HG02885 (cell line): ENCODE measurements at regions not wholly inside any gene's neighbourhood (a gene's known extent, or its start where the extent isn't known, plus 50 kb on each side); places are given as distances from the start of the nearest gene placed in this dataset.

Experiments
- ATAC-seq: cut with Tn5 transposase; IDR thresholded peaks from one replicate; pipeline ENCODE4 v1.9.1; 2021; ENCODE audit warnings: mild to moderate bottlenecking; ENCODE audit not compliant: unreplicated experiment, poor library complexity

GRCh38 chr3:176579711-176580185 lies 617.5 kb downstream of the TBL1XR1 start:
- ATAC-seq: no peak

DNA sequence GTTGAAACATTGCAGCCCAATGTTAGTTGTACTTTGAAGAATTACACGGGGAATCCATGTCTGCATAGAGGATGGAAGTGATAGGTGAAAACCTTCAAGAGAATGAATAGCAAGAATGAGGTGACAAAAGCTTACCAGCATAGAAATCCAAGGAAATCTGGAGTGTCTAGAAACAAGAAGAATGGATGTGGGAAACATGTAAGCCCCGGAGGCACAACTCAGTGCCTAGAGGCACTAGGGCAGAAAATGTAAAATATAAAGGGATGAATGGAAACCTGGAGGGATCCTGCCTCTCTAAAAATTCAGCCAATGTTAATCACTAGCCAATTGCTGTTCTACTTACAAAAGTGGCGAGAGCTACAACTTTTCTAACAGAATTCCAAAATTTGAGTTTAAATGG lies 619.0 kb downstream of the TBL1XR1 start:
- no peak for ATAC-seq

- ATAC-seq: no peak
Measured at GRCh38 chr3:176577447-176577846, 619.8 kb downstream of the TBL1XR1 start.

DNA sequence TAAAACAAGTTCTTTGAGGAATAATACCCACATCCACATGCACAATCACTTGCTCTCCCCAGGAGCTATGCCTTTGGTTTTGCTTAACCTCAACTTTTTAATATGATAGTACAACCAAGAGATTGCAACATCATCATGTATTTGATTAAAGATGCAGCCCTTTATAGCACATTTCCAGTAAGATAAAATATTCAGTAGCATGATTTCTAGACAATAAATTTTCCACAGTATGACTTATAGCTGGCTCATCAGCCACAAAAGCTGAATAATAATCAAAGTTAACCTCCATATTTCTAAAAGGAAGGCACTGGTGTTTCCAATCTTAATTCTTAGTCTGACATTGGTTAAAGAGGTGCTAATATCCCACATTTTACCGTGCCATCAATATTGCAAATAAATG lies 622.5 kb downstream of the TBL1XR1 start:
- no peak for ATAC-seq

DNA sequence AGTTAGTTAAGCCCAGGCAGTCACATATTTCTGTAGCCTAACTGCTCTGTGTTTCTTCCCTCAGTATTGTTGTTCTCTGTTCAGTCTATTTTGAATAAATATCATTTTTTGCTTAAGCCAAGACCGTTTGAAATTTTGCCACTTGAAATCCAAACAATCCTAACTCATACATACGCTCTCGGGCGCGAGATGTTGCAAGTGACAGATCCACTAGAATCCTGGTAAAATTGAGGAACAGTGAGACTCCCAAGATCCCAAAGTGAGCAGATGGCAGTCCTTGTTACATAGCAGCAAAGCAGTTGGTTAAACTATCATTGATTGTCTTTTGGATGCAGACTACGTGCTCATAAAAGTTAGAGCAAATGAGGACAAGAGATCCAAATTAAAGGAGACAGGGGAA lies 625.4 kb downstream of the TBL1XR1 start:
- no peak for ATAC-seq

DNA sequence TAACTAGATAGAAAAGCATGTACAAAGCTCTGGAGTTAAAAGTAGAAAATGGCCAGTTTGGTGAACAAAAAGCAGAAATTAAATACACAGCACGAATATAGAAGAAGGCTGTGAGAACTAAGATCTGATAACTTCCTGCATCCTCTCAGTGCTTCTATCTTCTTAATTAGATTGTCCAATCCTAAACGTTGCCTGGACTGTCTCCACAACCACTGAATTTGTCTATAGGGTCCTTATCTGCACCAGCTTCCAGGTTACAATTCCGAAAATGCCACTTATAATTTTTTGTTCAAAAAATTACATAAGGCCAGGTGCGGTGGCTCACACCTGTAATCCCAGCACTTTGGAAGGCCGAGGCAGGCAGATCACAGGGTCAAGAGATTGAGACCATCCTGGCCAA lies 626.3 kb downstream of the TBL1XR1 start:
- no peak for ATAC-seq

- ATAC-seq: no peak
Measured at GRCh38 chr3:176568189-176568588, 629.1 kb downstream of the TBL1XR1 start.

DNA sequence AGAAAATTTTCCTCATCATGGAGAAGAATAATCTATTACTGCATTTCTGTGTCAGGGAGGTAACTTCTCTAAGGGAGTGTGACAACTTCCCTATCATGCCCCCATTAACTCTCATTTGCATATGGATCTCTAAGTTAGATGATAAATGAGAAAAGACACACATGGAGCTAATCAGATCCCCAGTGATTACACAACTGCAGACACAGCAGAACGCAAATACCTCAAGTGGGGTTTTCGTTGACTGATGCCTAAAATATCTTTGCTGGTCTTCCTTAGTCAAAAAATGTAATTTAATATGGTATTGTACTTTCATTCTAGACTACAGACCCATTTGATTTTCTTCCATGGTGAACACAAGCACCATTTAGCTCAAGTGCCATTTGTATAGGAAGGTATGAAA lies 630.5 kb downstream of the TBL1XR1 start:
- ATAC-seq: no peak

- ATAC-seq: no peak
Measured at GRCh38 chr3:176562331-176562730, 635.0 kb downstream of the TBL1XR1 start.

- ATAC-seq: no peak
Measured at GRCh38 chr3:176561826-176562225, 635.5 kb downstream of the TBL1XR1 start.

GRCh38 chr3:176554791-176555654 lies 642.3 kb downstream of the TBL1XR1 start:
- ATAC-seq: no peak

DNA sequence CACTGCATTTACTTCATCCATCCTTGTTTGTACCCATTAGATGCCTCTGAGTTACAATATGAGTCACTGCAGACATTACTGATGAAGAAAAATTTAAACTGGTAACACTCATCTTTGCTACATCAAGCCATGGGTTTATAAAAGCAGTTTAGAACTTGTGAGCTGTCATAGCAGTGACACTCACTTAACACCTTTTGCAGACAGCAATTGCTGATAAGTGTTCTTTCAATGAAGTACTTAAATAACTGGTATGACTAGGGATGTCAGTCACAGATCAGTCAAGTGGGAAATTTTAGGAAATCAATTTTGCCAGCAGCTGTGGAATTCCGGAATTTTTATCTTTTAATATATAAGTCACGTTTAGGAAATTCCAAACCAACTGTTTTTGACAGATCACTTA lies 643.0 kb downstream of the TBL1XR1 start:
- ATAC-seq: no peak

GRCh38 chr3:176526942-176527341 lies 670.3 kb downstream of the TBL1XR1 start:
- no peak for ATAC-seq

- ATAC-seq: no peak
Measured at GRCh38 chr3:176526225-176526624, 671.1 kb downstream of the TBL1XR1 start.

GRCh38 chr3:176523114-176523513 lies 674.2 kb downstream of the TBL1XR1 start:
- no peak for ATAC-seq

- ATAC-seq: no peak
Measured at GRCh38 chr3:176522436-176522835, 674.8 kb downstream of the TBL1XR1 start.

DNA sequence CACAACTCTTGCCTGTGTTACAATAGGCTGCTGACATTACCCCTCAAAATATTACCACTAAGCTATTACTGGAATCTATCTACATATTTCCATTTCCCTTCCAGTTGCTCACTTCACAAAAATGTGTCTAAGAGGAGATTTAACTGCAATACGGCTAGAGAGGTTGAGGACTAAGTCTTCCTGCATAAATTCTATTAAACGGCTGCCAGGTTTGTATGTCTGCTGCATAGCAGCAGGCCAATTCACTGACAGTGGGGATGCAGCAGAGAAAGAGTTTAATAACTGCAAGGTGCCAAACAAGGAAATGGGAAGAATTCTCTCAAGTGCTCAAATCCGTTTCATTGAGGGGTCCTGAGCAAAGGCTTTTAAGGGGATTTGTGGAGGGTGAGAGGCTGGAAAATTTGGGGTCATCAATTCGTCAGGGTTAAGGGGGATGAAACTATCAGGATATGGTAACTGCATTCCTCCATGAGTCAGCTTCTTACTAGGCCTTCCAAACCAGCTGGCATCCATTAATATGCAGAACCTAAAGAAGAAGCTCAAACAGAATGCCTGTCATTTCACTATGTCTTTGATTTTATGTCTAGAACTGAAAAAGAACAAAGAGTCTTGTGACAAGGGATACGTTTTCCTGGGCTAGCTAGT lies 675.6 kb downstream of the TBL1XR1 start:
- no peak for ATAC-seq

DNA sequence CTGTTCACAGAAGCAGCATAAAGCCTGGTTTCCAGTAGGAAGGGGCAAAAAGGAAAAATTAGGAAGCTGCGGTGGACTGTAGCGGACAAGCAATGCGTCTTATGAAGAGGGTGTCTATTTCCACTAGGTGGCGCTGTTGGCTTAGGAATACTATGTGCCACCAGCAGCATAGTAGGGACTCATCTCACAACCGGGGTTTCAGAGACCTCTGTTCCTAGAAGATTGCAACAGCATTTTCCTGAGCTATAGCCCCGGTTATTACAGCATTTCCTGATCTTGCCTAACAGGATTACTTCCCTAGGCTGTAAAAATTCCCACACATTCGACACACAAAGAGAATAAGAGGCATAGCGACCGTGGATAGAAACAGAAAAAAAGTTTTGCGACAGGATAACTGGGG lies 683.0 kb downstream of the TBL1XR1 start:
- no peak for ATAC-seq

DNA sequence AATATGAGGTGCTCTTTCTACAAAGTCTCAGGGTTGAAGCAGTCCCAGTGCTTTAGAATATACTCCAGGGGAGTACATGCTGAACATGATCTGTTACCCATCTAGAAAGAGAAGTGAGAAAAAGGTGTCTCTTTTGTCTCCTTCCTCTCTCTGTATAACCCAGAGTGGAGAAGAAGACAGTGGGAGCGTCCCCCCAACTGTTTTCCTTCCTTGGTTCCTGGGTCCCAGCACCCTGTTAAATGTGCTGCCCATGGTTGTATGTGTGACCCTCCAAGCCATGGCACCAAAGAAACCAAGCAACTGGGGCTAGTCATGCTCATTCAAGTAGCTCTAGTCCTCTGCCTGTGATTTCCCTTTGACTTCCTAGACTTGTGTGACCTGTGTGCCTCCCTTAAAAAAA lies 683.7 kb downstream of the TBL1XR1 start:
- no peak for ATAC-seq

- ATAC-seq: no peak
Measured at GRCh38 chr3:176512037-176512436, 685.2 kb downstream of the TBL1XR1 start.

DNA sequence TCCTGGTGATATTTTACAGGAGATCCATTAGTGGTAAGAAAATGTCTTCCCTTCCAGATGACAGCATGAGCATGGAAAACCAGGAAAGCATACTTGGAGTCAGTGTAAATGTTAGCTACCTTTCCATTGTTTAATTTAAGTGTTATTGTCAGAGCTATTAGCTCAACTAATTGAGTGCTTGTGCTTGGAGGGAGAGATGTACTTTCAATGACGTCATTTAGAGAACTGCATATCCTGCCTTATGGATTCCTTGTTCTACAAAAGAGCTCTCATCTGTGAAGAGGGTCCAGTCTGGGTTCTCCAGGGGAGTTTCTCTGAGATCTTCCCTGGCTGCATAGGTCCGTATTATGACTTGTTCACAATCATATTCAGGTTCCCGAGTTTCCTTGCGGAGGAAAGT lies 687.2 kb downstream of the TBL1XR1 start:
- ATAC-seq: no peak
